Inferior parietal cortex (tissue), 1 donor: ENCODE measurements at regions not wholly inside any gene's neighbourhood (a gene's known extent, or its start where the extent isn't known, plus 50 kb on each side); places are given as distances from the start of the nearest gene placed in this dataset.
"Not testable (repeated sequence)": the region's sequence is repeated elsewhere in the genome, so short reads cannot be mapped to it uniquely, and the experiment has no call there.

Experiments used
- DNase-seq: peaks from one replicate; pipeline ENCODE4 v3.0.0-alpha.2; 2016; ENCODE audit errors: extremely low spot score

DNA sequence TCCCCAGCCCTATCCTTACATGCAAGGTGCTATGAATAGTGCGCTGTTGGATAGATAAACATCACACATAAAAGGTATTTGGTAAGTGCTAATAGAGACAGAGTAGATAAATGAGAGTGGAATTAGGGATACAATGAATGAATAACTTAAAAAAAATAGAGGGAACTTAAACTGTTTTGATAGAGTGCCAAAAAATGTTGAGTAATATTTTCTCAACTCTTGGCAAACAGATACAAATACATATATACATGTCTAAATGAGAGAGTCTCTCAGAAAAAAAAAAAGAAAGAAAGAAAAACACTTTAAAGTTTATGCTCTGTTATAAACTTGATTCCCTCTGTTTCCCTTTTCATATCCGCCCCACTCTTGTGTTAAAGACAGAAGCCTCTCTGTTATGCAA lies 667.4 kb downstream of the ROBO2 start:
- no peak for DNase-seq

DNA sequence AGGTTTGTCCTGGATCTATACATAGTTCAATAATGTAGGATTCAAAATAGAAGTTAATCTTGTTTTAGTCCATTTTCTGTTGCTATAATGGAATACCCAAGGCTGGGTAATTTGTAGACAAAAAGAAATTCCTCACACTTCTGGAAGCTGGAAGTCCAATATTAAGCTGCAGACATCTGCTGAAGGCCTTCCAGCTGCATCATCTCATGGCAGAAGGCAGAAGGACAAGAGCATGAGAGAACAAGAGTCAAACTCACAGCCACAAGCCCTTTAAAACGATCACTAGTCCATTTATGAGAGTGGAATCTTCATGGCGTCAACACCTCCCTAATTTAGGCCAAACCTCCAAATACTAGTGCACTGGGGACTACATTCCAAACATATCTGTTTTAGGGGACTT lies 669.3 kb downstream of the ROBO2 start:
- DNase-seq = no peak

DNA sequence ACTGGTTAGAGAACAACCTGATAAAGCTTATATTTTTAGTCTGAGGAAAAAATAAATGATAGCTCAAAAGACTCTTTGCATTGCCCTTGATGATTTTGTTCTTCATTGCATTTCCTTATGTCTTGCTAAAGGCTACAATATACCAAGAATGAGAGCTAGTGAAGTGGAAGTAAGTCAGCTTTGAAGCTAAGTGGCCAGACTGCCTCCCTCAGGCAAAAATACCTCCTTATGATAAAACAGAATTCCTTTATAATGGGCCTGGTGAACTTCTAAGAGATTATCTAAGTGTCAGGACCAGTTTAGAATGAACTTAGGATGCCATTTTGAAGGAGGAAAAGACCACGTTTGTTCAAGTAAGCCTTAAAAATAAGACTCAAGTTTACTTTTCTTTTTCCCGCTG lies 678.4 kb downstream of the ROBO2 start:
- no peak for DNase-seq

DNA sequence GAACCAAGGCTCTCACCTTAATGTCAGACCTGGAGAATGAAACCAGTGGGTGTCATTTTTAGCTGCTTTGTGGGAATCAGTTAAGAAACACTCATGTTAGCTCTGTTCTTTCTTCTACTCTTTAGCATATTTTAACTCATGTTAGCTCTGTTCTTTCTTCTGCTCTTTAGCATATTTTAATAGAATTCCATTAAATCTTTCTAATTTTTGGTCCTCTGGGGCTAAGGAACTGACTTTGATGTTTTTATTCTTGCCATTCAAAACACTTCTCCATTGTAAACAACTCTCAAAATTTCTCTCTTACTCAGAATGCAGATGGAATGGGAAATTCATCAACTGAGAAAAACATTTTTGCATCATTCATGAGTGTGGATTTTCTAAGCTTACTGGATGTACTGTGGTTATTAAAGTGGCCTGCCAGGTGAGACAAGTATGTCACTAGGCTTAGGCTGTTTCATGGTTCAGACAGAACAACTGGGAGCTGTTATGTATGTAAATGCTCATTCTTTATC lies 680.6 kb downstream of the ROBO2 start:
- no peak for DNase-seq

DNA sequence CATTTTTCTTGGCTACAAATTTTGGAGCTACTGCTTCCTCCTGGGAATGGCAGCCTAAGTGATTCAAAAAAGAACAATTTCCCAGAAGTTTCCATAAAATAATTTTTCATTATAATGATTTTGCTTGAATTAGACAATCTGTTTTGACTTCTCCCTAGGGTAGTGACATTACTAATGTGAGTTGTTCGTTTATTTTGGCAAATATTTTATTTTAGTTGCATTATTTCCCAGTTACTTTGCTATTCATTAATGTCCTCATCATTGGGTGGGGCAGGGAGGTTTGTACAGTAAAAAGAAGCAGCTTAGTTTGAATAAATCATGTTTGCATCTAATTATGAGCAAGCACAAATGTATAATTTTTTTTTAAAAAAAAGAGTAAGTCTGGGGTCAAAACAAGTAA lies 686.6 kb downstream of the ROBO2 start:
- no peak for DNase-seq

DNA sequence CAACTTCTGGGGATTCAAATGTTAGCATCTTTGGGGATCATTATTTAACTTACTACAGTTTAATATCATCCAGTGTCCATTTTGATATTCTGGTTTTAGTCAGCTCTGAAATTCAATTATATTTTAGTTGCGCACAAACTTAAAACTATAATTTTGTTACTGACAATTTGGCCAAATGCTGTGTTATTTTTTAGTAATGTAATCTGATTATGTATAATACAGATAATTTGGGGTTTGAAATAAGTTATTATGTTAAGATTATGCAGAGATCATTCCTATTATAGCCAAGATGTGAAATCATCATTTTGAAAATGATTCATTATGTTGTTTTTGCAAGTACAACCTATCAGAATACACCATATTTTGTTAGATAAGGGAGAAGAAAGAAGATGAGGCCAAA lies 706.1 kb downstream of the ROBO2 start:
- DNase-seq = no peak

DNA sequence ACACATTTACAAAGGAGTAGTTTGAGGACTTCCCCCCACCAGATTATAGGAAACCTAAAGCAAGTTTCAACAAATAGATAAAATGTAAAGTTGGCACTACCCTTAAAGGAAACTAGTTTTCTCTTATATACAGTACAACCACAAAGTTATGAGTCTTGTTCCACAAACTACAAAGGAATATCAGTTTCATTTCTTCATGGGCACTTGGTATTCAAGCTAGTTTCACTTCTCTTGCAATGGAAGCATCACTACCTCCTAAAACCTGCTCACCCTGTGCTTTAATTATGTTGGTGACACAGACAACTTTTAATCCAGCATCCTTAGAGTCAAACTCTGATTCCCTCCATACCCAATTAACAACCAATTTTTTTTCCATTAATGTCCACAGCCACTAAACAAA lies 707.0 kb downstream of the ROBO2 start:
- DNase-seq = no peak

DNA sequence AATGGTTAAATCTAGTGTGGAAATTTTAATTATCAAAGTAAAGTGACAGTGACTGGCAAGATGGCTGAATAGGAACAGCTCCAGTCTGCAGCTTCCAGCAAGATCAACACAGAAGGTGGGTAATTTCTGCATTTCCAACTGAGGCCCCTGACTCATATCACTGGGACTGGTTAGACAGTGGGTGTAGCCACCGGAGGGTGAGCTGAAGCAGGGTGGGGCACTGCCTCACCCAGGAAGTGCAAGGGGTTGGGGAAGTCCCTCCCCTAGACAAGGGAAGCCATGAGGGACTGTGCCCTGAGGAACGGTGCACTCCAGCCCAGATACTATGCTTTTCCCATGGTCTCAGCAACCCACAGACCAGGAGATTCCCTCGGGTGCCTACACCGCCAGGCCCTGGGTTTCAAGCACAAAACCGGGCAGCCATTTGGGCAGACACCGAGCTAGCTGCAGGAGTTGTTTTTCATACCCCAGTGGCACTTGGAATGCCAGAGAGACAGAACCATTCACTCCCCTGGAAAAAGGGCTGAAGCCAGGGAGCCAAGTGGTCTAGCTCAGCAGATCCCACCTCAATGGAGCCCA lies 716.6 kb downstream of the ROBO2 start:
- DNase-seq = not testable (repeated sequence)

DNA sequence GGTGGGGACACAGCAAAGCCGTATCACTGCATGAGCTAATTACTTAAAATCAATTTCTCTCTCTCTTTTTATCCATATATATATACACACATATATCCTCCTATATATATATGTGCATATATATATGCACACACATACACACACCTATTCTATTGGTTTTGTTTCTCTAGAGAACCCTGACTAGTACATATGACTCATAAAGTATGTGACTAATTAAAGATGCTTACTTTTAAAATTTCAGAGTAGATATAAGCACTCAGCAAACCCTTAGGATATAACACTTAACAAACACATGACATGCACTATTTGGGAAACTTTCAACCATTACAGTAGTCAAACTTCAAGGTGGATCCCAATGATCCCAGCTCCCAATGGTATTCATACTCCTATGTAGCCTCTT lies 732.6 kb downstream of the ROBO2 start:
- DNase-seq = no peak

DNA sequence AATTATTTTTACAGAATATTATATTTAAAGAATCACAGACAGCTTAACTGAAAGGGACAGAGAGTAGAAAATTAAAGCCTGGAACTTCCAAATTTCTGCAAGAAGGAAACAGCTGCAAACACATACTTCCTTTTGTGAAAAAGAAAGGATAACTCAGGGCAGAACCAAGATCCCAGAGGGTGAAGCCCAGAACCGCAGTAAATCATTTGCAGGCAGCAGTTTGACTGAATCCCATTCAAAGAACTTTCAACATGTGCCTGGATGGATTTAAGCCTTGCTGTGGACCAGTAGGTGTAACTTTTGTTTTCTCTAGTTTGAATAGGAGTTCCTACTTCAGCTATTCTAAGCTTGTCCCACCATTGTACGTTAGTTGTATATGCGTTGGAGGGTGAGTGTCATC lies 733.2 kb downstream of the ROBO2 start:
- no peak for DNase-seq

DNA sequence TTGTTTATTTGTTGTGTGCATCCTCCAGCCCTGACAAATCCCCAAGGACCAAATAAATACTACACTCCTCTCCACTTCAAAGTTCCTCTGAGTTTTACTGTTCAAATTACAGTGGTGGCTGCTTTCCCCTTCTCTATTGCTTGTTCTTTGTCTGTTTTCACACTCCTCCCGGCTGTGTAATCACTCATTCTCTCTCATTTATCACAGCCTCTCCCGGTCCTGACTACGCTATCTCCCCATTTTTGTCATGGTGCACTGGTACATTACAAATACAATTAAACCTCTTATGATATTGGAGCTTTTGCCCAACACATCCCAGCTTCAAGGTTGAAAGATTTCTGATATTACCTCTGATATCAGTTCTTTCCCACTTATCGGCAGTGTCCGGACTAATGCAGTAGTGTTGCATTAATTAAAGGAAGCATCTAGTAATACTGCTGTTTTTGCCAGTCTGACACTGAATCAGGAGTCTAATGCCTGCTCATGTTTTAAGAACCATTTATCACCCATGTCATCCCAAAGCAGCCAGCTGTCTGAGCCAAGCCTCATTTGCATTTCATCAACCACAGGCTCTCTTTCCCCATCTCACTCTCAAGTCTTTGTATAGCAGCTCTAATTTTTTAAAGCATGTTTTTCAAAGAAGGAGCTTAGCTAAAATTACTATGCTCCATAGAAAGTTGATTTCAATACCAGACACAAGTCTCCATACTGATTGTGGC lies 740.5 kb downstream of the ROBO2 start:
- no peak for DNase-seq

DNA sequence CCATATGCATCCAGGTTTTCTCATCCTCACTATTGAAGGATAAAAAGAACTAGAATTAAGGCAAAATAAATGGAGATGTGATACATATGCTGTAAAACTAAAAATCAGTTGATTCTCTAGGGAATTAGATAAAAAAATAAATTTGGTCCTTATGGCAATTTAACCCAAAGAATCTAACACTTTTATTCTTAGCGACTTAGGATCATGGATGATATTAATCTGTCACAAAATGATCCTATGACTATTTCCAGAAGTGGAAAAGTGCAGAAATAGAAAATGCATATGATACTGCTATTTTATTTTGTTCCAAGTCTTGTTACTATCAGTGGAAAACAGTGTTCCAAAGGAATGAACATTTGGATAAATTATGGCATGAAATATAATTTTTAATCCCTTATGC lies 746.3 kb downstream of the ROBO2 start:
- no peak for DNase-seq

DNA sequence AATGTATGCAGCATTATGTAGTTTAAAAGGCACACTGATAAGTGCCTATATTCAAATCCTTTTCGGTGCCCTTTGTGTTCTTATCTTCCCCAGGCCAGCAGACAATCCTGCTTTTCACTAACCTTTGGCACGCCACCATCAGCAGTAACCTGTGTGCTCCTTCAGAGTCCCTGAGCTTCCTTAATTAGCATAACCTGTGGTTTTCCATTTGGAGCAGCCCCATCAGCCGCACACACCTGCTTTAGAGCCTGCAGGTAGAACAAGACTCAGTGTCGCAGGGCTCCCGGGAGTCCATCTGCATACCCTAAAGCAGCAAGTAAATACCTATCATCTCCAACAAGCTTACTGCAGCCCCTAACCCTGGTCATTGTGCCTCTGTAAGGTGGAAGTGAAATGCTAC lies 755.1 kb downstream of the ROBO2 start:
- DNase-seq = no peak

DNA sequence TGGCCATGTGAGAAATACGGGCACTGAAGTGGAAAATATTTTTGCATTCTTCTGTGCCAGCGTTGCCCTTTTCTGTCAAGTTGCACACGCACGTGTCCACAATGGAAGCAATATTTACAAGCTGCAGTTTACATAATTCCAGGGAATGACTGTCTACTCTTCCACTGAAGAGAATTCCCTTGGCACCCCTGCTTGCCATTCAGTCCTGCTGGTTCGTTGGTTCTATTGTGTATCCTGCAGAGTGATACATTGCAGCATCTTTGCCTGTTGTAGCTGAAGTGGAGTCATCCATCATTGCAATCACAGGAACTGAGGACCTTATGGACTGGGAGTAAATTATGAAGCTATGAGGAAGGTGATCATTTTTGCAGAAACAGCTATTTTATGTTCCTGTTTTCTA lies 759.4 kb downstream of the ROBO2 start:
- no peak for DNase-seq

DNA sequence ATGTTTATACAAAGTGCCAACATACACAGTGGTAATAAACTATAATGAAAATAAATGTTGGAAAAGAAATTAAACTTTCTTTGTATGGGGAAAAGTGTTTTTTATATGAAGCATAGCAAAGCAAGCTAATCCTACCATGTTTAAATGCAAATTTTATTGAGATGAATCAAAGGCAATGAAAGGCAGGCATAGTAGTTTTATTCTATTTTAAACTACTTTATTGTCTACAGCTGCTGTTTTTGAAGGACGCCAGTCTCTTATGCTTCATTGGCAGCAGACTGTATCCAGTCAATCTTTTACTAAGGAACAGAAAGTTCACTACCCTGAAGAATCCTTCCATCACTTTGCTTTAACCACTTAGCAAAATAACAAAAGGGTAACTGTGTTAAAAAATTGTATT lies 761.0 kb downstream of the ROBO2 start:
- no peak for DNase-seq

DNA sequence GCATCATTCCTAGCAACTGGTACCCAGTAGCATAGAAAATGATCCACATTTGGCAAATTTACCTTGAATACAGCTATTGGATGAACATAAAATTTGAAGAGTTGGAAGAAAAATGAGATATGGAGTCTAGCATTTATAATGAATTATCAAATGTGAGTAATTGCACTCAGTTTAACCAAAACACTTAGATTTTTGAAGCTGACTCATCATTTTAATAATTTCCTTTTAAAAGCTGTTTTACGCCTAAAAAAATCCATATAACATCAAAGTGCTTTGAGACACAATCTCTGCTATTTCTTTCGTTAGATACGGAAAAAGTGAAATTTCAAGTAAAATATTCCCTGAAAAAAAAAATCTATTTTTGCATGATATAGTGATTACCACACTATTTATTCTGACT lies 767.4 kb downstream of the ROBO2 start:
- no peak for DNase-seq

DNA sequence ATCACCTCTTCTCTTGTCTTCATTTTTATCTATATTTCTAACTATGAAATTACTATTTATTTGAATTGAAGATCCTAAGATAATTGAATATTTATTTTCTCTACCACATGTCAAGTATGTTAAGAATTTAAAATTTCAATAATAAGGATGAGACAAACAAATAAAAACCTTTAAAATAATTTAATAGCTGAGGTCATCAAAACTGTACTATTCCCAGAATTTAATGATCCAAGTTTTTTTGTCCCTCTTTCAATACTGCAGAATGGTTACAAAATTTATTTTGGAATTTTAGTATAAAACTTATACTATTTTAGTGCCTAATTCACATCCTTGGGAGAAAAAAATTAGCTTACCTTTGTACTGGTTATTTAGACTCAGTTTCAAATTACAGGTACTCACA lies 774.9 kb downstream of the ROBO2 start:
- DNase-seq = no peak

DNA sequence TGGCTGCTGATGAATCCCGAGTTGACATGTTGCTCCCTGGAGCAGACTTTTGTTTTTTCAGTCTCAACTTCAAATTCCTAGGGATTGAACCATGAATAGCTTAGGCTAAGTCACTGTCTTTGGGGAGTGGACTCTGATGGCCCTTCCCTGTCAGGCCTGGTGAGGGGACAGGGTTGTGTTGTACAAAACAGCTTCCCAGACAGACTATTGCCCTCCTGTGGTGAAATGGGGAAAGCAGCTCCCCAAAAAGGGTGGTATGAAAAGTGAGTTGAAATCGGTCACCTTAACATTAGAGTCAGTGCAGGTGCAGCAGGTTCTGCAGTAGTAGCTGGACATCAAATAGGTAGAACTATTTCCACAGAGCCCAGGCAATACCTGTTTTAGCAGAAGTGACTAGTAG lies 775.6 kb downstream of the ROBO2 start:
- no peak for DNase-seq

DNA sequence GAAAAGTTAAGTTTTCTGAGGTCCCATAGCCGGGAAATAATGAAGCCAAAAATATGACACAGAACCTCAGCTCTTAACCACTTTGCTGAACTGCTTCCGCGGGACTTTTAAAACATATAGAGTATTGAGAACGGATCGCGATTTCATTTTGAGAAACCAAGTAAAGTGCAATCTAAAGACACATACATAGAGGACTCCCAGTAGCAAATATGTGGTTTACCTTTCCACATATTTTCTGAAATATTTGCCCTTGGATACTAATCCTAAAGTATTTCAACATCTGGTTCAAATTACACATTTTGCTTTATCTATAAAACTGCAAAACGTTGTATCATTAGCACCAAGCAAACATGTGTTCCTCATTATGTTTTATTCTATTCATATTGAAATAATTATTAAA lies 776.5 kb downstream of the ROBO2 start:
- no peak for DNase-seq

DNA sequence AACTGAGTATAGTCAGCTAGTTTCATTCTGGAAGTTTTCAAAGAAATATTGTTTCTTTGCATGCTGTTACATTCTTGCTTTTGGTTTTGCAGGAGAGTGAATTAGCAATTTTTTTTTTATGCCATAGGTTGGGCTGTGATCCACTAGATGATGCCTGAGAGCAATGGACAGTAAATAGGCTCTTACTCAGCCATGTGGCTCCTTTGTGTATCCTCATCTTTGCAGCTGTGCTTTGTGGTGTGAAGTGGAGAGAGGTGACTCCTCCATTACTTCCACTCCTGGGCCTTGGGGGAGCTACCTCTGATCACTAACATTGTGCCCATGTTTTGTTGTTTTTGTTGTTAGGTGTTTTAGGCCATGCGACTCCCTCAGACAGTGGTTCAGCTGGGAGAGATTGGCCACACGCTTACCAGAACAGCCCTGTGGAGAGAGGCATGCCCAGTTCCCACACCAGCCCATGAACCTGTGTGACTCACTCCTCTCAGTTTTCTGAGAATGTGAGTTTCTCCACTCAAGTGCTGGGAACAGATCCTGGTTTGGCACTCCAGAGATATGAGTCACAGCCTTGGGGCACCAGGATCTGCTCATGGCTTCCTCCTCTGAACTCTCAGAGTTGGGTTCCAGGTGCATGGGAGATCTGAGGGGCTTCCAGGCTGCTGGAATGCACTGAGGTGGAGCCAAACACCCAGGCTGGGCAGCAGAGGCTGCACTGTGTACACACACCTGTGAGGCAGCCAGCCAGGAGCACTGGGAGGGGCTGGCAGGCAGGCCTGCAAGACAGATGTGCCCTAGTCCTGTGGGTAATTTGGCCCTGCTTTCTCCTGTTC lies 785.3 kb downstream of the ROBO2 start:
- DNase-seq = no peak

DNA sequence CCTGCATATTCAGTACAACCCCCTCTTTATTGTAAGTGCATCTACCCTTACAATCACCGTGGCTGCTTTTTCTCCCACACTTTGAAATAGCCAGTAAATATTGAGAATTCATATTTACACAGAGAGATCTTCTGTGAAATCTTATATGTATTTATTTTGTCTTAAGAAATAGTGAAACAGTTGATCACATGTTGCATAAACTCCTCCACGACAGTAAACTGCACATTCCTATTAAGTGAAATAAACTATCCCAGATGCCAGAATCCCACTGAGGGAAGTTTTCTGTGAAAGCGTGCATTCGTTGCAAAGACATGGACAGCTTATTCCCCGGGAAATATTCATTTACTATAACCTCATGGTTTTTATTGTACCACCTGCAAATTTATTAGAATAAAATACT lies 796.0 kb downstream of the ROBO2 start:
- DNase-seq = no peak

DNA sequence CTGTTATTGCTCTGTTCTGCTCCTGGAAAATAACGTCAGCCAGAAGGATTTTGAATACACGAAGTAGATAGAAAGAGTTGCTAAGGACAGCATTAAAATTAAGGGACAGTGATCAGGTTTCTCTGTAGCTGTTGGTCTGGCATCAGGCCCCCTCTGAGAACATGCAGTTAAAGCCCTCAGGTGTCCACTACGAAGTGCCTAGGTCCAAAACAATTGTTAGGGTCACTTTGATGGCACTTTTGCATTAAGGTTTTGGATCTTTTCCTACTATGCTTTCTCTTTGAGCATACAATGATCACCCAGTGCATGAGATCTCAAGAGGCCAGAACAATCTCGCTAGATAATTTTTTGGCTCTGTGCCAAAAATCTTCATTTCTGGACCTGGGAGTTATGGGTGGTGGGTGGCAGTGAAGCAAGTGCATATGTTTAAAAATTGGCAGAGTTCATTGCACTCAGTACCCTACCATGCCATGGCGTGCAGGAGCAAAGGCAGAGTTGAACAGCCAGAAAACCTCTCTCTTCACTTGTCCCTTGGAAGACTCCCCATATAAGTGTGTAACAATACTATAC lies 797.6 kb downstream of the ROBO2 start:
- DNase-seq = no peak

DNA sequence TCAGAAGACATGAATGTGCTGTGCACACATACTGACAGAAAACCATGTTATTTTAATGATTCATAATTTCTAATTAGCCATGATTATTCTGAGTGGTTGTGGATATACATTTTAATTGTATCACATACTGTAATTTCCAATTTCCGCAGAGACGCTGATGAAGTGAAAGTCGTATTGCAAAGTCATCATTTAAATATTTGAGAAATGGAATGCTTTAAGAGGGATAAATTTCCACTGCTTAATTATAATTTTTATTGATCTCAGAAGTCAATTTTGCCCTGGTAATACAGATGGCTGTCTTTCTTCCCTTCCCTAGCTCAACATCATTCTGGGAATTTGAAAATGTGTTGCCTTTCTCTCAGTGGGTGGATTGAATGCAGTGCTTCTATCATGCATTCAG lies 819.3 kb downstream of the ROBO2 start:
- no peak for DNase-seq
